ENCODE measurements at regions not wholly inside any gene's neighbourhood (a gene's known extent, or its start where the extent isn't known, plus 50 kb on each side); places are given as distances from the start of the nearest gene placed in this dataset.

- Histone ChIP-seq H3K4me3 (ENCODE audit: low read depth, low read length) (no peak overlapping the region), H3K9me3 (ENCODE audit: control insufficient read depth, insufficient read depth, low read depth, low read length) (no peaks in the 10 kb centered on the region), H3K4me1 (ENCODE audit: control insufficient read depth, insufficient read depth, low read length) (peaks cover 22% of the 10 kb centered on the region), H3K27ac (ENCODE audit: extremely low read depth, low read depth, low read length) (peak overlapping the region; percentile 65; the same call in 1 of the 2 replicates), H3K36me3 (ENCODE audit: control insufficient read depth in 2 of 2, insufficient read depth in 1 of 2, low read length in 2 of 2) (no peaks in the 10 kb centered on the region)
- CTCF ChIA-PET: interaction anchor here (0.5 to 1.8 kb wide), 6 partner anchors 17 to 136 kb away, joined by 3 to 6 read pairs (median 3); no protein-coding TSS in a partner anchor
- TF ChIP-seq ZBTB26 (tag by site-specific recombination; optimal IDR thresholded peaks at IDR 0.05) (no peak), GLIS1 (tag by site-specific recombination; IDR thresholded peaks at IDR 0.05) (peak; percentile 69), ZNF560 (tag by site-specific recombination; IDR thresholded peaks at IDR 0.05; ENCODE audit: borderline replicate concordance) (no peak), ZFP37 (tag by site-specific recombination; IDR thresholded peaks at IDR 0.05) (no peak), ZNF19 (tag by site-specific recombination; IDR thresholded peaks at IDR 0.05; ENCODE audit: low read depth) (no peak), ZNF449 (tag by site-specific recombination; IDR thresholded peaks at IDR 0.05) (0 out of 2 replicates have a peak, but pooled peaks have one; percentile 15), ZFP69B (tag by site-specific recombination; IDR thresholded peaks at IDR 0.05) (no peak), ZNF10 (tag by site-specific recombination; IDR thresholded peaks at IDR 0.05) (no peak), ZNF549 (tag by site-specific recombination; IDR thresholded peaks at IDR 0.05) (no peak), ZNF571 (tag by site-specific recombination; IDR thresholded peaks at IDR 0.05) (no peak), ZNF174 (tag by site-specific recombination; IDR thresholded peaks at IDR 0.05) (no peak), SETDB1 (IDR thresholded peaks at IDR 0.05; ENCODE audit: insufficient read length, low read length) (no peak), REPIN1 (tag by site-specific recombination; IDR thresholded peaks at IDR 0.05; ENCODE audit: low read depth) (no peak), ZNF555 (tag by site-specific recombination; conservative IDR thresholded peaks at IDR 0.05) (no peak), YY1 (tag by site-specific recombination; IDR thresholded peaks at IDR 0.05) (0 out of 2 replicates have a peak, but pooled peaks have one; percentile 20)
- POLR2A ChIA-PET: interaction anchor here (0.9 to 1.9 kb wide), 6 partner anchors 19 to 345 kb away, joined by 3 to 11 read pairs (median 3); no protein-coding TSS in a partner anchor
Observed at GRCh38 chr1:234956821-234957329, 171.8 kb downstream of the TOMM20 start.

- Histone ChIP-seq H3K4me3 (ENCODE audit: low read depth, low read length) (no peak overlapping the region), H3K9me3 (ENCODE audit: control insufficient read depth, insufficient read depth, low read depth, low read length) (no peaks in the 10 kb centered on the region), H3K4me1 (ENCODE audit: control insufficient read depth, insufficient read depth, low read length) (peaks cover 12% of the 10 kb centered on the region), H3K36me3 (ENCODE audit: control insufficient read depth in 2 of 2, insufficient read depth in 1 of 2, low read length in 2 of 2) (no peaks in the 10 kb centered on the region), H3K27ac (ENCODE audit: extremely low read depth, low read depth, low read length) (no peak overlapping the region)
- TF ChIP-seq ZNF600 (tag by site-specific recombination; IDR thresholded peaks at IDR 0.05) (peak; percentile 56), SCRT2 (tag by site-specific recombination; IDR thresholded peaks at IDR 0.05) (0 out of 2 replicates have a peak, but pooled peaks have one; percentile 16), ZNF548 (tag by site-specific recombination; IDR thresholded peaks at IDR 0.05) (no peak)
- CTCF ChIA-PET: interaction anchor here (0.6 to 1.3 kb wide), 6 partner anchors 8 to 598 kb away, joined by 3 to 4 read pairs (median 4); no protein-coding TSS in a partner anchor
- POLR2A ChIA-PET: interaction anchor here (0.6 kb wide), 1 partner anchor 714 kb away, joined by 7 read pairs; no protein-coding TSS in a partner anchor
Observed at GRCh38 chr1:234955107-234955731, 173.4 kb downstream of the TOMM20 start.

GRCh38 chr1:234954613-234955012 is 174.0 kb downstream of the TOMM20 start:
- H3K4me1 ChIP-seq (ENCODE audit: control insufficient read depth, insufficient read depth, low read length): peaks cover 12% of the 10 kb centered on the region
- no peaks in the 10 kb centered on the region for H3K9me3 ChIP-seq (ENCODE audit: control insufficient read depth, insufficient read depth, low read depth, low read length)
- POLR2A ChIA-PET: no interaction called here
- H3K4me3 ChIP-seq (ENCODE audit: low read depth, low read length): no peak overlapping the region
- no peaks in the 10 kb centered on the region for H3K36me3 ChIP-seq (ENCODE audit: control insufficient read depth in 2 of 2, insufficient read depth in 1 of 2, low read length in 2 of 2)
- no peak overlapping the region for H3K27ac ChIP-seq (ENCODE audit: extremely low read depth, low read depth, low read length)
- CTCF ChIA-PET: interaction anchor here (0.7 kb wide), 1 partner anchor 8 kb away, joined by 3 read pairs; no protein-coding TSS in a partner anchor
- TF ChIP-seq ATF2 (tag by site-specific recombination; IDR thresholded peaks at IDR 0.05; ENCODE audit: low read depth) (no peak), PRDM10 (tag by site-specific recombination; IDR thresholded peaks at IDR 0.05) (no peak)

Measured in HEK293 (cell line).